ENCODE measurements at regions not wholly inside any gene's neighbourhood (a gene's known extent, or its start where the extent isn't known, plus 50 kb on each side); places are given as distances from the start of the nearest gene placed in this dataset.

DNA sequence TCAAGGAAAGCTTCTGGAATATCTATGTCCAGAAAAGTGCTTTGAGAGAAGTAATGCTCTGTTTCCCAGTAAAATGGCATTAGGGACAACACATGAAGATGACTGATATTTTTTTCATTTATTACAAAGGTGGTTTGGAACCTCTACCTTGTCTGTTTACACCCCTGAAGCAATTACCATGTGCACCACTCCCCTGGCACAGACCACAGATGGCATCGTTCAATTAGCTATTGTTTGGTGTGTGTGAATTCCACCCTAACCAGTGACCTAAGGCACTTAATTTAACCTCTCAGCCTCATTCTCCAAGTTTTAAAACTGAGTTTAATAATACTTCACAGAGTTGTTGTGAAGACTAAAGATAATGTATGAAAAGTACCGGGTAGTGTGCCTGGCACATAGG is 127.6 kb upstream of the BMAL1 start:
- Histone ChIP-seq H3K36me3 (ENCODE audit: control insufficient read depth in 2 of 2, insufficient read depth in 1 of 2, low read length in 2 of 2) (no peaks in the 10 kb centered on the region), H3K27ac (ENCODE audit: extremely low read depth, low read depth, low read length) (no peak overlapping the region), H3K9me3 (ENCODE audit: control insufficient read depth, insufficient read depth, low read depth, low read length) (no peaks in the 10 kb centered on the region), H3K4me1 (ENCODE audit: control insufficient read depth, insufficient read depth, low read length) (no peaks in the 10 kb centered on the region), H3K4me3 (ENCODE audit: low read depth, low read length) (no peak overlapping the region)
- ChIA-PET CTCF (interaction anchor here (0.7 to 1.8 kb wide), 3 partner anchors 14 to 186 kb away, joined by 3 to 7 read pairs (median 3); no protein-coding TSS in a partner anchor), POLR2A (no interaction called here)
- TF ChIP-seq ZNF626 (tag by site-specific recombination; IDR thresholded peaks at IDR 0.05) (no peak), ZNF350 (tag by site-specific recombination; IDR thresholded peaks at IDR 0.05) (no peak), SETDB1 (IDR thresholded peaks at IDR 0.05; ENCODE audit: insufficient read length, low read length) (no peak), ZNF660 (tag by site-specific recombination; IDR thresholded peaks at IDR 0.05) (no peak), ZNF138 (tag by site-specific recombination; IDR thresholded peaks at IDR 0.05; ENCODE audit: borderline replicate concordance) (no peak), GLIS1 (tag by site-specific recombination; IDR thresholded peaks at IDR 0.05) (no peak), ZNF621 (tag by site-specific recombination; IDR thresholded peaks at IDR 0.05) (no peak), EGR2 (tag by site-specific recombination; IDR thresholded peaks at IDR 0.05; ENCODE audit: low read depth) (no peak), ZNF585B (tag by site-specific recombination; IDR thresholded peaks at IDR 0.05) (no peak), ZNF292 (tag by site-specific recombination; IDR thresholded peaks at IDR 0.05; ENCODE audit: borderline replicate concordance, low read depth) (no peak), HOXC10 (CRISPR knock-in tag; IDR thresholded peaks at IDR 0.05) (no peak), ZBTB7A (tag by site-specific recombination; IDR thresholded peaks at IDR 0.05; ENCODE audit: low read depth) (no peak), GFI1B (tag by site-specific recombination; IDR thresholded peaks at IDR 0.05) (no peak), ZNF302 (tag by site-specific recombination; IDR thresholded peaks at IDR 0.05; ENCODE audit: low read depth) (no peak), ZNF335 (tag by site-specific recombination; conservative IDR thresholded peaks at IDR 0.05) (no peak), ZBTB21 (tag by site-specific recombination; IDR thresholded peaks at IDR 0.05) (no peak)
- TF ChIP-seq, protein P1, sequence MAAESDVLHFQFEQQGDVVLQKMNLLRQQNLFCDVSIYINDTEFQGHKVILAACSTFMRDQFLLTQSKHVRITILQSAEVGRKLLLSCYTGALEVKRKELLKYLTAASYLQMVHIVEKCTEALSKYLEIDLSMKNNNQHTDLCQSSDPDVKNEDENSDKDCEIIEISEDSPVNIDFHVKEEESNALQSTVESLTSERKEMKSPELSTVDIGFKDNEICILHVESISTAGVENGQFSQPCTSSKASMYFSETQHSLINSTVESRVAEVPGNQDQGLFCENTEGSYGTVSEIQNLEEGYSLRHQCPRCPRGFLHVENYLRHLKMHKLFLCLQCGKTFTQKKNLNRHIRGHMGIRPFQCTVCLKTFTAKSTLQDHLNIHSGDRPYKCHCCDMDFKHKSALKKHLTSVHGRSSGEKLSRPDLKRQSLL (tag by site-specific recombination; IDR thresholded peaks at IDR 0.05), result no peak
- TF ChIP-seq, protein P2, sequence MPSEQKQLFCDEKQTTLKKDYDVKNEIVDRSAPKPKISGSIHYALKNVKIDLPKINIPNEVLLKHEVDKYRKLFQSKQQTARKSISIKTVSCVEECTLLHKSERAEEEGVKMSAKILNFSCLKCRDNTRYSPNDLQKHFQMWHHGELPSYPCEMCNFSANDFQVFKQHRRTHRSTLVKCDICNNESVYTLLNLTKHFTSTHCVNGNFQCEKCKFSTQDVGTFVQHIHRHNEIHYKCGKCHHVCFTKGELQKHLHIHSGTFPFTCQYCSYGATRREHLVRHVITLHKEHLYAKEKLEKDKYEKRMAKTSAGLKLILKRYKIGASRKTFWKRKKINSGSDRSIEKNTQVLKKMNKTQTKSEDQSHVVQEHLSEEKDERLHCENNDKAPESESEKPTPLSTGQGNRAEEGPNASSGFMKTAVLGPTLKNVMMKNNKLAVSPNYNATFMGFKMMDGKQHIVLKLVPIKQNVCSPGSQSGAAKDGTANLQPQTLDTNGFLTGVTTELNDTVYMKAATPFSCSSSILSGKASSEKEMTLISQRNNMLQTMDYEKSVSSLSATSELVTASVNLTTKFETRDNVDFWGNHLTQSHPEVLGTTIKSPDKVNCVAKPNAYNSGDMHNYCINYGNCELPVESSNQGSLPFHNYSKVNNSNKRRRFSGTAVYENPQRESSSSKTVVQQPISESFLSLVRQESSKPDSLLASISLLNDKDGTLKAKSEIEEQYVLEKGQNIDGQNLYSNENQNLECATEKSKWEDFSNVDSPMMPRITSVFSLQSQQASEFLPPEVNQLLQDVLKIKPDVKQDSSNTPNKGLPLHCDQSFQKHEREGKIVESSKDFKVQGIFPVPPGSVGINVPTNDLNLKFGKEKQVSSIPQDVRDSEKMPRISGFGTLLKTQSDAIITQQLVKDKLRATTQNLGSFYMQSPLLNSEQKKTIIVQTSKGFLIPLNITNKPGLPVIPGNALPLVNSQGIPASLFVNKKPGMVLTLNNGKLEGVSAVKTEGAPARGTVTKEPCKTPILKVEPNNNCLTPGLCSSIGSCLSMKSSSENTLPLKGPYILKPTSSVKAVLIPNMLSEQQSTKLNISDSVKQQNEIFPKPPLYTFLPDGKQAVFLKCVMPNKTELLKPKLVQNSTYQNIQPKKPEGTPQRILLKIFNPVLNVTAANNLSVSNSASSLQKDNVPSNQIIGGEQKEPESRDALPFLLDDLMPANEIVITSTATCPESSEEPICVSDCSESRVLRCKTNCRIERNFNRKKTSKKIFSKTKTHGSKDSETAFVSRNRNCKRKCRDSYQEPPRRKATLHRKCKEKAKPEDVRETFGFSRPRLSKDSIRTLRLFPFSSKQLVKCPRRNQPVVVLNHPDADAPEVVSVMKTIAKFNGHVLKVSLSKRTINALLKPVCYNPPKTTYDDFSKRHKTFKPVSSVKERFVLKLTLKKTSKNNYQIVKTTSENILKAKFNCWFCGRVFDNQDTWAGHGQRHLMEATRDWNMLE (tag by site-specific recombination; conservative IDR thresholded peaks at IDR 0.05; ENCODE audit: low read depth), result no peak
- TF ChIP-seq, protein P3, sequence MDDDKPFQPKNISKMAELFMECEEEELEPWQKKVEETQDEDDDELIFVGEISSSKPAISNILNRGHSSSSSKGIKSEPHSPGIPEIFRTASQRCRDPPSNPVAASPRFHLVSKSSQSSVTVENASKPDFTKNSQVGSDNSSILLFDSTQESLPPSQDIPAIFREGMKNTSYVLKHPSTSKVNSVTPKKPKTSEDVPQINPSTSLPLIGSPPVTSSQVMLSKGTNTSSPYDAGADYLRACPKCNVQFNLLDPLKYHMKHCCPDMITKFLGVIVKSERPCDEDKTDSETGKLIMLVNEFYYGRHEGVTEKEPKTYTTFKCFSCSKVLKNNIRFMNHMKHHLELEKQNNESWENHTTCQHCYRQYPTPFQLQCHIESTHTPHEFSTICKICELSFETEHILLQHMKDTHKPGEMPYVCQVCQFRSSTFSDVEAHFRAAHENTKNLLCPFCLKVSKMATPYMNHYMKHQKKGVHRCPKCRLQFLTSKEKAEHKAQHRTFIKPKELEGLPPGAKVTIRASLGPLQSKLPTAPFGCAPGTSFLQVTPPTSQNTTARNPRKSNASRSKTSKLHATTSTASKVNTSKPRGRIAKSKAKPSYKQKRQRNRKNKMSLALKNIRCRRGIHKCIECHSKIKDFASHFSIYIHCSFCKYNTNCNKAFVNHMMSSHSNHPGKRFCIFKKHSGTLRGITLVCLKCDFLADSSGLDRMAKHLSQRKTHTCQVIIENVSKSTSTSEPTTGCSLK (tag by site-specific recombination; IDR thresholded peaks at IDR 0.05), result no peak
- TF ChIP-seq, protein P4, sequence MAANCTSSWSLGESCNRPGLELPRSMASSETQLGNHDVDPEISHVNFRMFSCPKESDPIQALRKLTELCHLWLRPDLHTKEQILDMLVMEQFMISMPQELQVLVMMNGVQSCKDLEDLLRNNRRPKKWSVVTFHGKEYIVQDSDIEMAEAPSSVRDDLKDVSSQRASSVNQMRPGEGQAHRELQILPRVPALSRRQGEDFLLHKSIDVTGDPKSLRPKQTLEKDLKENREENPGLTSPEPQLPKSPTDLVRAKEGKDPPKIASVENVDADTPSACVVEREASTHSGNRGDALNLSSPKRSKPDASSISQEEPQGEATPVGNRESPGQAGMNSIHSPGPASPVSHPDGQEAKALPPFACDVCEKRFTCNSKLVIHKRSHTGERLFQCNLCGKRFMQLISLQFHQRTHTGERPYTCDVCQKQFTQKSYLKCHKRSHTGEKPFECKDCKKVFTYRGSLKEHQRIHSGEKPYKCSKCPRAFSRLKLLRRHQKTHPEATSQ (tag by site-specific recombination; IDR thresholded peaks at IDR 0.05), result no peak

Data from HEK293 (cell line).